SK-N-SH (cell line): ENCODE measurements at regions not wholly inside any gene's neighbourhood (a gene's known extent, or its start where the extent isn't known, plus 50 kb on each side); places are given as distances from the start of the nearest gene placed in this dataset.

Experiments used
- CTCF ChIA-PET: fragments of 300-600, 350-600 bp; formaldehyde crosslinking; extraction: SDS; loops from one replicate; lab custom pipeline; 2021; lab: Yijun Ruan, JAX
- POLR2A ChIA-PET: fragments of 350-600 bp; sonication (Branson Sonifier 250); formaldehyde crosslinking; extraction: SDS; loops from one replicate; lab custom pipeline; 2020; ENCODE audit warnings: antibody characterized with exemption, inconsistent platforms; lab: Yijun Ruan, JAX
- DNase-seq: peaks from one replicate; pipeline ENCODE4 v3.0.0; 2012
- H2AFZ ChIP-seq: fragments of 200-600 bp; sonication (generic); 2 replicates; pipeline ENCODE4 v1.8.1; 2016; ENCODE audit warnings: antibody characterized with exemption, mild to moderate bottlenecking, low read depth
- H3F3A ChIP-seq: fragments of 200-600 bp; sonication (generic); replicated peaks from 2 replicates; pipeline ENCODE3; 2016; ENCODE audit warnings: antibody characterized with exemption, mild to moderate bottlenecking; ENCODE audit not compliant: insufficient read depth
- H3K27ac ChIP-seq, 2 experiments: fragments of 200-500 bp in 1 of 2; fragments of 200-600 bp in 1 of 2; sonication (Bioruptor generic) in 1 of 2; sonication (generic), shearing (Covaris generic) in 1 of 2; 2 replicates each; pipeline versions ENCODE4 v1.5.1 to v1.6.1; 2014 to 2016; ENCODE audit warnings: low read depth in 2 of 2, inconsistent platforms in 1 of 2, low read length in 1 of 2, mild to moderate bottlenecking in 1 of 2, mixed read lengths in 1 of 2
- H3K27me3 ChIP-seq: fragments of 200-600 bp; sonication (generic), shearing (Covaris generic); 2 replicates; pipeline ENCODE4 v1.6.1; 2016; ENCODE audit warnings: mixed run types; ENCODE audit not compliant: insufficient read depth
- H3K36me3 ChIP-seq, 2 experiments: fragments of 200-500 bp in 1 of 2; fragments of 200-600 bp in 1 of 2; sonication (Bioruptor generic) in 1 of 2; sonication (generic) in 1 of 2; replicated peaks in 1 of 2; 2 replicates each; pipeline versions ENCODE3 to v1.5.1; 2014 to 2016; ENCODE audit warnings: low read length in 1 of 2, mild to moderate bottlenecking in 1 of 2; ENCODE audit not compliant: insufficient read depth in 2 of 2, control insufficient read depth in 1 of 2
- H3K4me1 ChIP-seq, 2 experiments: fragments of 200-500 bp in 1 of 2; fragments of 200-600 bp in 1 of 2; sonication (Bioruptor generic) in 1 of 2; sonication (generic), shearing (Covaris generic) in 1 of 2; 2 replicates each; pipeline versions ENCODE4 v1.5.1 to v1.6.1; 2014 to 2016; ENCODE audit warnings: low read depth in 1 of 2, low read length in 1 of 2, mixed run types in 1 of 2; ENCODE audit not compliant: insufficient read depth in 2 of 2, control insufficient read depth in 1 of 2
- H3K4me2 ChIP-seq: fragments of 200-600 bp; sonication (generic), shearing (Covaris generic); 2 replicates; pipeline ENCODE4 v1.6.1; 2017; ENCODE audit warnings: mixed run types
- H3K4me3 ChIP-seq, 2 experiments: fragments of 200-500 bp in 1 of 2; fragments of 200-600 bp in 1 of 2; sonication (Bioruptor generic) in 1 of 2; sonication (generic), shearing (Covaris generic) in 1 of 2; 2 replicates each; pipeline versions ENCODE4 v1.5.1 to v1.8.1; 2014 to 2016; ENCODE audit warnings: low read depth in 2 of 2, inconsistent platforms in 1 of 2, low read length in 1 of 2, mild to moderate bottlenecking in 1 of 2, mixed read lengths in 1 of 2, moderate library complexity in 1 of 2
- H3K79me2 ChIP-seq: fragments of 200-600 bp; sonication (generic); 2 replicates; pipeline ENCODE4 v1.8.1; 2017; ENCODE audit warnings: mild to moderate bottlenecking; ENCODE audit not compliant: insufficient read depth
- H3K9ac ChIP-seq: fragments of 200-600 bp; sonication (generic); 2 replicates; pipeline ENCODE4 v1.6.1; 2017; ENCODE audit warnings: mixed run types
- H3K9me2 ChIP-seq: fragments of 200-600 bp; sonication (generic); 2 replicates; pipeline ENCODE4 v1.6.1; 2017; ENCODE audit warnings: mixed run types
- H3K9me3 ChIP-seq: fragments of 200-600 bp; sonication (generic); 2 replicates; pipeline ENCODE4 v1.6.1; 2017; ENCODE audit warnings: mixed run types, mild to moderate bottlenecking, moderate library complexity
- H4K20me1 ChIP-seq: fragments of 200-600 bp; sonication (generic); 2 replicates; pipeline ENCODE4 v1.6.1; 2017; ENCODE audit warnings: mild to moderate bottlenecking, mixed run types; ENCODE audit not compliant: insufficient read depth
- CHD2 ChIP-seq: fragments of 150-350 bp; IDR thresholded peaks from 2 replicates; pipeline ENCODE4 v1.6.1; 2018; ENCODE audit warnings: low read length; ENCODE audit not compliant: partially characterized antibody
- ELF1 ChIP-seq: IDR thresholded peaks from 2 replicates; pipeline ENCODE4 v1.4.0; 2012
- EP300 ChIP-seq, 2 experiments: IDR thresholded peaks; 2 replicates each; pipeline versions ENCODE4 v1.4.0 to v1.6.1; 2012; ENCODE audit warnings: borderline replicate concordance in 1 of 2, low read depth in 1 of 2, low read length in 1 of 2
- GABPA ChIP-seq: IDR thresholded peaks from 2 replicates; pipeline ENCODE4 v1.4.0; 2012; ENCODE audit warnings: low read depth, mild to moderate bottlenecking
- GATA2 ChIP-seq: sonication (generic); formaldehyde crosslinking; IDR thresholded peaks from 2 replicates; pipeline ENCODE4 v1.5.0; 2020; ENCODE audit warnings: mild to moderate bottlenecking, missing genetic modification reagents
- JUND ChIP-seq: IDR thresholded peaks from 2 replicates; pipeline ENCODE4 v1.4.0; 2012
- MXI1 ChIP-seq: IDR thresholded peaks from 2 replicates; pipeline ENCODE4 v1.6.1; 2012; ENCODE audit warnings: mild to moderate bottlenecking, low read depth, low read length, improper control_type of control experiment
- NFIC ChIP-seq: IDR thresholded peaks from 2 replicates; pipeline ENCODE4 v1.4.0; 2012; ENCODE audit warnings: borderline replicate concordance
- NRF1 ChIP-seq: IDR thresholded peaks from 2 replicates; pipeline ENCODE4 v1.6.1; 2012; ENCODE audit warnings: low read depth, mild to moderate bottlenecking, low read length
- POLR2AphosphoS5 ChIP-seq: IDR thresholded peaks from 2 replicates; pipeline ENCODE4 v1.6.1; 2012; ENCODE audit warnings: low read depth, low read length
- REST ChIP-seq: IDR thresholded peaks from 2 replicates; pipeline ENCODE4 v1.6.1; 2012; ENCODE audit warnings: mild to moderate bottlenecking, low read depth, low read length, moderate library complexity
- RFX5 ChIP-seq: IDR thresholded peaks from 2 replicates; pipeline ENCODE4 v1.6.1; 2012; ENCODE audit warnings: mild to moderate bottlenecking, improper control_type of control experiment, low read length
- RXRA ChIP-seq: IDR thresholded peaks from 2 replicates; pipeline ENCODE4 v1.4.0; 2012; ENCODE audit warnings: low read depth, mild to moderate bottlenecking, borderline replicate concordance
- SIN3A ChIP-seq: IDR thresholded peaks from 2 replicates; pipeline ENCODE4 v1.6.1; 2012; ENCODE audit warnings: low read depth, mild to moderate bottlenecking, low read length, moderate library complexity, borderline replicate concordance
- SMC3 ChIP-seq: IDR thresholded peaks from 2 replicates; pipeline ENCODE4 v1.6.1; 2012; ENCODE audit warnings: low read depth, low read length, improper control_type of control experiment
- USF1 ChIP-seq: IDR thresholded peaks from 2 replicates; pipeline ENCODE4 v1.4.0; 2012; ENCODE audit warnings: low read depth, borderline replicate concordance
- USF2 ChIP-seq: fragments of 150-350 bp; IDR thresholded peaks from 2 replicates; pipeline ENCODE4 v1.6.1; 2017; ENCODE audit warnings: antibody characterized with exemption, low read length, low read depth, borderline replicate concordance
- YY1 ChIP-seq: IDR thresholded peaks from 2 replicates; pipeline ENCODE4 v1.4.0; 2012; ENCODE audit warnings: low read depth, mild to moderate bottlenecking
- ZBTB33 ChIP-seq: IDR thresholded peaks from 2 replicates; pipeline ENCODE4 v1.4.0; 2012; ENCODE audit warnings: low read depth, borderline replicate concordance
- WGBS: methylation state at CpG from one replicate; pipeline ENCODE4 v1.1.6; 2017; ENCODE audit warnings: low lambda C conversion rate; 5-methylcytosine and 5-hydroxymethylcytosine counted together

GRCh38 chr5:142491679-142492078 is 166.9 kb upstream of the SPRY4 start (continued):
- TF ChIP-seq USF2 (no peak), GABPA (no peak), SMC3 (no peak)

- 97% methylated on average over 8 of the region's 8 CpGs for WGBS
- H3K4me3 ChIP-seq = no peak overlapping the region
- H3K79me2 ChIP-seq = no peaks in the 10 kb centered on the region
- peaks cover 5% of the 10 kb centered on the region for H3F3A ChIP-seq
- H3K4me1 ChIP-seq = peaks cover 15 to 17% of the 10 kb centered on the region in 2 experiments
- no peaks in the 10 kb centered on the region for H4K20me1 ChIP-seq
- no peaks in the 10 kb centered on the region for H3K27me3 ChIP-seq
- H3K9ac ChIP-seq = no peak overlapping the region
- CTCF ChIA-PET = interaction anchor here (0.7 to 1.3 kb wide), 2 partner anchors 58 to 65 kb away, joined by 3 read pairs; no protein-coding TSS in a partner anchor
- H3K36me3 ChIP-seq = no peaks in the 10 kb centered on the region
- POLR2A ChIA-PET = no interaction called here
- no peak overlapping the region for H3K4me2 ChIP-seq
- H3K9me2 ChIP-seq = no peaks in the 10 kb centered on the region
- TF ChIP-seq SIN3A = no peak
- no peak overlapping the region; a peak in 1 of 4 replicates for H3K27ac ChIP-seq
- DNase-seq = no peak
- no peak overlapping the region for H2AFZ ChIP-seq
- H3K9me3 ChIP-seq = no peaks in the 10 kb centered on the region
Measured at GRCh38 chr5:142491270-142491669, 166.4 kb upstream of the SPRY4 start.

GRCh38 chr5:142486581-142486980 is 161.8 kb upstream of the SPRY4 start:
- H3K27ac ChIP-seq = no peak overlapping the region; a peak in 1 of 4 replicates
- no peaks in the 10 kb centered on the region for H3K9me3 ChIP-seq
- no peak overlapping the region for H3K9ac ChIP-seq
- H3K9me2 ChIP-seq = no peaks in the 10 kb centered on the region
- no peak overlapping the region; the same call in 1 of the 2 replicates for H3K4me2 ChIP-seq
- no peaks in the 10 kb centered on the region for H4K20me1 ChIP-seq
- 62% methylated on average over 2 of the region's 2 CpGs for WGBS
- DNase-seq = no peak
- H3K36me3 ChIP-seq = no peaks in the 10 kb centered on the region
- H3K4me3 ChIP-seq = no peak overlapping the region
- ChIA-PET POLR2A (no interaction called here), CTCF (no interaction called here)
- H3K79me2 ChIP-seq = no peaks in the 10 kb centered on the region
- H3K27me3 ChIP-seq = no peaks in the 10 kb centered on the region
- H3F3A ChIP-seq = no peaks in the 10 kb centered on the region
- peaks cover 9 to 19% of the 10 kb centered on the region in 2 experiments; a peak in 3 of 4 replicates for H3K4me1 ChIP-seq
- no peak overlapping the region for H2AFZ ChIP-seq
- TF ChIP-seq USF1 (no peak), REST (no peak), JUND (peak; percentile 45), EP300 (IDR thresholded peaks at IDR 0.05; ENCODE audit: borderline replicate concordance in 1 of 2, low read depth in 1 of 2, low read length in 1 of 2) (no peak), CHD2 (no peak), GATA2 (CRISPR knock-in tag) (no peak), MXI1 (no peak), YY1 (no peak), RXRA (no peak), ZBTB33 (no peak), USF2 (no peak), RFX5 (no peak), ELF1 (no peak), NFIC (no peak), NRF1 (no peak), POLR2AphosphoS5 (no peak)
